ENCODE measurements at regions not wholly inside any gene's neighbourhood (a gene's known extent, or its start where the extent isn't known, plus 50 kb on each side); places are given as distances from the start of the nearest gene placed in this dataset.
"Not testable (repeated sequence)": the region's sequence is repeated elsewhere in the genome, so short reads cannot be mapped to it uniquely, and the experiment has no call there.

- not testable (repeated sequence) for TF ChIP-seq CTCF (IDR thresholded peaks at IDR 0.05); SIN3A (IDR thresholded peaks at IDR 0.05; ENCODE audit: borderline replicate concordance, insufficient read depth, low read depth, low read length)
These were observed 220.0 kb upstream of the NOTCH2NLA start for GRCh38 chr1:146448877-146449246.
